Endothelial cell of umbilical vein (primary cell): ENCODE measurements at regions not wholly inside any gene's neighbourhood (a gene's known extent, or its start where the extent isn't known, plus 50 kb on each side); places are given as distances from the start of the nearest gene placed in this dataset.

Source experiments
- BruUV-seq: library from RNA; stranded (reverse); fragments of 400-500 nt; replicated peaks from 2 replicates; lab custom pipeline; 2021; lab: Mats Ljungman, UMichigan
- CTCF ChIA-PET: fragments of 300-600, 350-600 bp; sonication (Branson Sonifier 250); formaldehyde crosslinking; loops from one replicate; lab custom pipeline; 2021; ENCODE audit warnings: antibody characterized with exemption, inconsistent platforms; lab: Charles Lee
- POLR2A ChIA-PET: fragments of 300-600, 350-600 bp; sonication (Branson Sonifier 250); formaldehyde crosslinking; loops from one replicate; lab custom pipeline; 2021; ENCODE audit warnings: antibody characterized with exemption, inconsistent platforms; lab: Charles Lee
- DNase-seq: peaks from one replicate; pipeline ENCODE4 v3.0.0-alpha.2; 2011; ENCODE audit warnings: low read depth, low spot score
- FAIRE-seq: peaks from 2 replicates; lab custom pipeline; 2011; peaks lifted over from hg19 to GRCh38; lab: Jason Lieb, UNC
- H2AFZ ChIP-seq: 2 replicates; pipeline ENCODE4 v1.6.0; 2012; ENCODE audit warnings: low read depth, low read length, control low read depth, inconsistent platforms
- H3K27ac ChIP-seq: 2 replicates; pipeline ENCODE4 v1.5.1; 2011; ENCODE audit warnings: low read depth, mild to moderate bottlenecking, control low read depth, low read length, moderate library complexity; ENCODE audit not compliant: insufficient read depth
- H3K27me3 ChIP-seq, 2 experiments: 2 replicates each; pipeline versions ENCODE4 v1.6.0 to v1.6.1; 2011; ENCODE audit warnings: low read length in 2 of 2, mixed read lengths in 1 of 2; ENCODE audit not compliant: control insufficient read depth in 2 of 2, insufficient read depth in 2 of 2
- H3K36me3 ChIP-seq, 2 experiments: 2 replicates in 1 of 2; 3 replicates in 1 of 2; pipeline ENCODE4 v1.5.1; 2011; ENCODE audit warnings: low read length in 2 of 2, mild to moderate bottlenecking in 1 of 2, moderate library complexity in 1 of 2; ENCODE audit not compliant: control insufficient read depth in 2 of 2, insufficient read depth in 2 of 2; ENCODE audit errors: extremely low read depth in 1 of 2
- H3K4me1 ChIP-seq: 3 replicates; pipeline ENCODE4 v1.5.1; 2011; ENCODE audit warnings: mild to moderate bottlenecking, low read length; ENCODE audit not compliant: control insufficient read depth, insufficient read depth; ENCODE audit errors: extremely low read depth
- H3K4me2 ChIP-seq: 2 replicates; pipeline ENCODE4 v1.6.1; 2011; ENCODE audit warnings: low read length, control low read depth, mixed read lengths; ENCODE audit not compliant: insufficient read depth
- H3K4me3 ChIP-seq, 3 experiments: fragments of 200-600 bp in 1 of 3; sonication (generic), shearing (Covaris generic) in 1 of 3; replicated peaks in 1 of 3; 2 replicates each; pipeline ENCODE4 v1.5.1; 2011 to 2016; ENCODE audit warnings: control low read depth in 3 of 3, low read length in 3 of 3, mild to moderate bottlenecking in 2 of 3, inconsistent platforms in 1 of 3, low read depth in 1 of 3, moderate library complexity in 1 of 3; ENCODE audit not compliant: insufficient read depth in 1 of 3
- H3K79me2 ChIP-seq: 2 replicates; pipeline ENCODE4 v1.6.0; 2012; ENCODE audit warnings: low read length, inconsistent platforms; ENCODE audit not compliant: control insufficient read depth, insufficient read depth
- H3K9ac ChIP-seq: replicated peaks from 2 replicates; pipeline ENCODE3; 2011; ENCODE audit warnings: low read length, control low read depth; ENCODE audit not compliant: insufficient read depth; ENCODE audit errors: extremely low read depth
- H3K9me1 ChIP-seq: replicated peaks from 3 replicates; pipeline ENCODE4 v1.6.0; 2011; ENCODE audit warnings: mild to moderate bottlenecking, low read length; ENCODE audit not compliant: control insufficient read depth, insufficient read depth; ENCODE audit errors: extremely low read depth
- H3K9me3 ChIP-seq: replicated peaks from 2 replicates; pipeline ENCODE4 v1.5.1; 2012; ENCODE audit warnings: low read length, inconsistent platforms; ENCODE audit not compliant: control insufficient read depth, insufficient read depth
- H4K20me1 ChIP-seq: replicated peaks from 2 replicates; pipeline ENCODE3; 2011; ENCODE audit warnings: mild to moderate bottlenecking, low read length; ENCODE audit not compliant: control insufficient read depth, insufficient read depth; ENCODE audit errors: extremely low read depth
- EZH2 ChIP-seq: IDR thresholded peaks from 2 replicates; pipeline ENCODE4 v1.6.1; 2012; ENCODE audit warnings: borderline replicate concordance, low read depth, mild to moderate bottlenecking, moderate library complexity, low read length, inconsistent platforms; ENCODE audit not compliant: severe bottlenecking
- FOS ChIP-seq: IDR thresholded peaks from 2 replicates; pipeline ENCODE4 v1.6.1; 2011; ENCODE audit warnings: mild to moderate bottlenecking, low read length, moderate library complexity, borderline replicate concordance; ENCODE audit not compliant: insufficient read depth
- GATA2 ChIP-seq: IDR thresholded peaks from 2 replicates; pipeline ENCODE4 v1.7.0; 2011; ENCODE audit warnings: low read depth, mild to moderate bottlenecking, moderate library complexity, mixed read lengths, low read length; ENCODE audit not compliant: insufficient read length, insufficient read depth
- JUN ChIP-seq: IDR thresholded peaks from 2 replicates; pipeline ENCODE4 v1.6.1; 2011; ENCODE audit warnings: borderline replicate concordance, low read depth; ENCODE audit not compliant: insufficient read length, insufficient read depth
- MYC ChIP-seq: IDR thresholded peaks from one replicate; pipeline ENCODE4 v1.6.1; 2011; ENCODE audit warnings: mild to moderate bottlenecking, low read depth, low read length
- POLR2A ChIP-seq: IDR thresholded peaks from 2 replicates; pipeline ENCODE4 v1.6.1; 2012; ENCODE audit warnings: low read depth, mild to moderate bottlenecking, control low read depth, low read length
- POLR2AphosphoS5 ChIP-seq: IDR thresholded peaks from 2 replicates; pipeline ENCODE4 v1.6.1; 2012; ENCODE audit warnings: low read depth, mild to moderate bottlenecking, control low read depth, low read length, moderate library complexity; ENCODE audit not compliant: insufficient read depth
- dilution Hi-C: fragments of 300-500 bp; cut with MboI; formaldehyde crosslinking; loops from one replicate; pipeline ENCODE4 v1.15.0; 2019; ENCODE audit warnings: low sequenced_read_pairs; ENCODE audit not compliant: extremely low pct_ligation_motif_present
- intact Hi-C: fragments of 100-400 bp; cut with micrococcal nuclease; formaldehyde crosslinking; loops from one replicate; pipeline ENCODE4 v1.10.0; 2022
- TF ChIP-seq, protein P1 (sequence below): IDR thresholded peaks from 2 replicates; pipeline ENCODE4 v1.6.1; 2011; ENCODE audit not compliant: insufficient read depth, insufficient read length
- TF ChIP-seq, protein P2 (sequence below), 2 donors: IDR thresholded peaks; 1 replicate in 1 of 2; 2 replicates in 1 of 2; pipeline ENCODE4 v1.5.1; 2011; ENCODE audit warnings: low read length in 2 of 2, mild to moderate bottlenecking in 2 of 2, moderate library complexity in 2 of 2, control low read depth in 1 of 2, inconsistent platforms in 1 of 2, low read depth in 1 of 2; ENCODE audit not compliant: insufficient read depth in 1 of 2; ENCODE audit errors: extremely low read depth in 1 of 2

DNA sequence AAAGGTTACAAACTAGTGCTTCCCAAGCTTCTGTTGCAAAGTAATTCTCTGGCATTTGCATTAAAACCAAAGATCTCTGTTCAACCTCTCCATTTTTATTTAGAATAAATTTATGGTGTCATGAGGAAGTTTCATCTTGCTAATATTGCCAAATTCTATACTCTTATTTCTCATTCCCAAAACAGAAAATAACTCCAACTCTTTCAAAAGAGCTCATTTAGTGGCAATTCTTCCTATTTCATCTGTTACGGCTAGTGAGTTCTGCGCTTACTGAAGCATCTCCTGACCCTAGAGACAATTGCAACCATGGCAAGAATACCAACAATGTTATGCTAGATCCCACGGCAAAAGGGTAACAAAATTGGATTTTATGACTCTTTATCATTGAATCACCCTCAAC lies 97.0 kb downstream of the HINT1 start:
- no peak overlapping the region for H2AFZ ChIP-seq
- no peaks in the 10 kb centered on the region for H3K9me3 ChIP-seq
- TF ChIP-seq POLR2A = no peak
- TF ChIP-seq, protein P1, sequence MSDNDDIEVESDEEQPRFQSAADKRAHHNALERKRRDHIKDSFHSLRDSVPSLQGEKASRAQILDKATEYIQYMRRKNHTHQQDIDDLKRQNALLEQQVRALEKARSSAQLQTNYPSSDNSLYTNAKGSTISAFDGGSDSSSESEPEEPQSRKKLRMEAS = no peak
- TF ChIP-seq JUN = no peak
- no peak for TF ChIP-seq POLR2AphosphoS5
- no peak for TF ChIP-seq FOS
- no peak for TF ChIP-seq EZH2
- TF ChIP-seq GATA2 = no peak
- TF ChIP-seq, protein P2, sequence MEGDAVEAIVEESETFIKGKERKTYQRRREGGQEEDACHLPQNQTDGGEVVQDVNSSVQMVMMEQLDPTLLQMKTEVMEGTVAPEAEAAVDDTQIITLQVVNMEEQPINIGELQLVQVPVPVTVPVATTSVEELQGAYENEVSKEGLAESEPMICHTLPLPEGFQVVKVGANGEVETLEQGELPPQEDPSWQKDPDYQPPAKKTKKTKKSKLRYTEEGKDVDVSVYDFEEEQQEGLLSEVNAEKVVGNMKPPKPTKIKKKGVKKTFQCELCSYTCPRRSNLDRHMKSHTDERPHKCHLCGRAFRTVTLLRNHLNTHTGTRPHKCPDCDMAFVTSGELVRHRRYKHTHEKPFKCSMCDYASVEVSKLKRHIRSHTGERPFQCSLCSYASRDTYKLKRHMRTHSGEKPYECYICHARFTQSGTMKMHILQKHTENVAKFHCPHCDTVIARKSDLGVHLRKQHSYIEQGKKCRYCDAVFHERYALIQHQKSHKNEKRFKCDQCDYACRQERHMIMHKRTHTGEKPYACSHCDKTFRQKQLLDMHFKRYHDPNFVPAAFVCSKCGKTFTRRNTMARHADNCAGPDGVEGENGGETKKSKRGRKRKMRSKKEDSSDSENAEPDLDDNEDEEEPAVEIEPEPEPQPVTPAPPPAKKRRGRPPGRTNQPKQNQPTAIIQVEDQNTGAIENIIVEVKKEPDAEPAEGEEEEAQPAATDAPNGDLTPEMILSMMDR (IDR thresholded peaks at IDR 0.05; ENCODE audit: extremely low read depth in 1 of 2, insufficient read depth in 1 of 2, low read depth in 1 of 2, low read length in 2 of 2) = no peak
- TF ChIP-seq MYC = no peak
- no TSS peak for BruUV-seq
- no peaks in the 10 kb centered on the region for H3K9me1 ChIP-seq
- H4K20me1 ChIP-seq = no peaks in the 10 kb centered on the region
- dilution Hi-C loops (no loop called here), intact Hi-C loops (no loop called here)
- H3K4me3 ChIP-seq = no peak overlapping the region
- ChIA-PET CTCF (interaction anchor here (1.3 kb wide), 1 partner anchor 197 kb away, joined by 3 read pairs; no protein-coding TSS in a partner anchor), POLR2A (no interaction called here)
- no peak overlapping the region for H3K9ac ChIP-seq
- no peaks in the 10 kb centered on the region for H3K79me2 ChIP-seq
- no peaks in the 10 kb centered on the region for H3K4me1 ChIP-seq
- FAIRE-seq (no peak), DNase-seq (no peak)
- no peak overlapping the region for H3K27ac ChIP-seq
- no peak overlapping the region for H3K4me2 ChIP-seq
- H3K27me3 ChIP-seq = no peaks in the 10 kb centered on the region
- no peaks in the 10 kb centered on the region for H3K36me3 ChIP-seq
